ENCODE measurements at regions not wholly inside any gene's neighbourhood (a gene's known extent, or its start where the extent isn't known, plus 50 kb on each side); places are given as distances from the start of the nearest gene placed in this dataset.

DNA sequence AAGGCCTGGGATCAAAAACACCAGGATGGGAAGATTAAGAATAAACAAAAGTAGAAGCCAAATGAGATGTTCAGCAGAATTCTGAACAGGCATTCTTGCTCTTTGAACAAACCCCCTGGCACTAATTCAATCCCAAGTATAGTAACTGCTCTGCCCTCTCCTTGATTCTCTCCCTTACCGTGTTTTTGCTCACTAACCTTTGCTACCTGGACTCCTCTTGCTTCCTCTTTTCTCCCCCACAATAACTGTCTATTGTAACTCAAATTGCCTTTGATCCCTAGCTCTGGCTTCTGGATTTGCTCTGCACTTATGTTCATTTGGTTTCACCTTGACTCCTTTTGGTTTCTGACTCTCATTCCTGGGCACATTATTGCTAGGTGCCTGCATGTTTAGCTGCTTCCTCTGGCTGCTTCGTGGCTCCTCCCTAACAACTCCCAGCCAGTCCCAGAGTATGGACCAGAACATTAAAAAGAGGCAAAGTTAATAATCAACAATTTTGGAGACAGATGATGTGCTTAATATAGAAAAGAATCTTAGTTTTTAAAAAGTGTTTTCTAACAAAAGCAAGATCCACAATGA, 65.4 kb upstream of the PHIP start:
- H3K4me3 ChIP-seq: no peak overlapping the region
- intact Hi-C loops (cut with DNase I; ENCODE audit: low total_unique reads): no loop called here
- DNase-seq: no peak
- 50 to 73% (median 55%) methylated on average over 2 of the region's 2 CpGs for WGBS, 5 donors
- TF ChIP-seq POLR2A (IDR thresholded peaks at IDR 0.05) (no peak), POLR2AphosphoS5 (IDR thresholded peaks at IDR 0.05) (no peak), EP300 (IDR thresholded peaks at IDR 0.05) (no peak), CTCF (IDR thresholded peaks at IDR 0.05) (no peak)
- no peaks in the 10 kb centered on the region for H3K9me3 ChIP-seq
- no peaks in the 10 kb centered on the region for H3K4me1 ChIP-seq
- no peak overlapping the region for H3K27ac ChIP-seq
- H3K27me3 ChIP-seq: no peaks in the 10 kb centered on the region
- H3K36me3 ChIP-seq: no peaks in the 10 kb centered on the region

GRCh38 chr6:79138146-79138545, 60.1 kb upstream of the PHIP start:
- WGBS, 5 donors: 73 to 86% (median 79%) methylated on average over 1 of the region's 1 CpG
- intact Hi-C loops (cut with DNase I; ENCODE audit: low total_unique reads): no loop called here
- Histone ChIP-seq H3K9me3 (peaks cover 4 to 32% (median 18%) of the 10 kb centered on the region in 4 donors), H3K36me3 (no peaks in the 10 kb centered on the region), H3K4me1 (no peaks in the 10 kb centered on the region), H3K27ac (no peak overlapping the region), H3K27me3 (no peaks in the 10 kb centered on the region), H3K4me3 (no peak overlapping the region)
- TF ChIP-seq POLR2AphosphoS5 (IDR thresholded peaks at IDR 0.05) (no peak), CTCF (IDR thresholded peaks at IDR 0.05) (no peak), EP300 (IDR thresholded peaks at IDR 0.05) (no peak), POLR2A (IDR thresholded peaks at IDR 0.05) (no peak)
- no peak for DNase-seq

GRCh38 chr6:79137671-79138070, 59.6 kb upstream of the PHIP start:
- H3K4me1 ChIP-seq: no peaks in the 10 kb centered on the region
- WGBS, 5 donors: 52 to 70% (median 61%) methylated on average over 2 of the region's 2 CpGs

GRCh38 chr6:79135973-79136470, 58.0 kb upstream of the PHIP start:
- Histone ChIP-seq H3K36me3 (no peaks in the 10 kb centered on the region), H3K4me3 (no peak overlapping the region), H3K27me3 (no peaks in the 10 kb centered on the region), H3K4me1 (no peaks in the 10 kb centered on the region), H3K27ac (no peak overlapping the region), H3K9me3 (peaks cover 4 to 40% (median 23%) of the 10 kb centered on the region in 4 donors)
- no peak for DNase-seq
- no peak for TF ChIP-seq POLR2AphosphoS5 (IDR thresholded peaks at IDR 0.05)
- TF ChIP-seq CTCF (IDR thresholded peaks at IDR 0.05): no peak
- TF ChIP-seq EP300 (IDR thresholded peaks at IDR 0.05): no peak
- no peak for TF ChIP-seq POLR2A (IDR thresholded peaks at IDR 0.05)
- intact Hi-C loops (cut with DNase I; ENCODE audit: low total_unique reads): no loop called here

More at GRCh38 chr6:79137671-79138070, 59.6 kb upstream of the PHIP start:
- Histone ChIP-seq H3K27ac (no peak overlapping the region), H3K9me3 (peaks cover 4 to 37% (median 20%) of the 10 kb centered on the region in 4 donors), H3K36me3 (no peaks in the 10 kb centered on the region), H3K4me3 (no peak overlapping the region), H3K27me3 (no peaks in the 10 kb centered on the region)
- DNase-seq: no peak
- intact Hi-C loops (cut with DNase I; ENCODE audit: low total_unique reads): no loop called here
- TF ChIP-seq CTCF (IDR thresholded peaks at IDR 0.05) (no peak), POLR2A (IDR thresholded peaks at IDR 0.05) (no peak), EP300 (IDR thresholded peaks at IDR 0.05) (no peak), POLR2AphosphoS5 (IDR thresholded peaks at IDR 0.05) (no peak)
